NCI-H2029 (cell line): ENCODE measurements at regions not wholly inside any gene's neighbourhood (a gene's known extent, or its start where the extent isn't known, plus 50 kb on each side); places are given as distances from the start of the nearest gene placed in this dataset.
"Not testable (repeated sequence)": the region's sequence is repeated elsewhere in the genome, so short reads cannot be mapped to it uniquely, and the experiment has no call there.

Source experiments
- DNase-seq: peaks from one replicate; lab custom pipeline; 2025; lab: John Stamatoyannopoulos, UW

DNA sequence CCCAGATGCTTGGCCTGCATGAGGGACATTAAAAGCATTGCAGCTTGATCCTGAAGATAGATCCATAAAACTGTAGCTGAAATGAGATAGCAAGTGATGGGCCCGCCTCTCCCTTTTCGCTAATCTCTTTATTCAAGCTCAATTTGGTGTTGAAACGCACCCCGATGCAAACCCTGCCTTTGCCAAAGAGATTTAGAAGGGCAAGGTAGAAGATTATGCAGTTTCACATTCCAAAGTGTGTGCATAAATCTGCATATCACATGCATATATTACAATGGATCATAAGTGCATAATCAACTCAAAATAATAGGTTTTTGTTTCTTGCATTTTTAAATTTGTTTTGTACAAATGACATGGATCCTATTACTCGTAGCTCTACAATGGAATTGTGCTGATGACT is 80.1 kb upstream of the SHANK2 start:
- no peak for DNase-seq

DNA sequence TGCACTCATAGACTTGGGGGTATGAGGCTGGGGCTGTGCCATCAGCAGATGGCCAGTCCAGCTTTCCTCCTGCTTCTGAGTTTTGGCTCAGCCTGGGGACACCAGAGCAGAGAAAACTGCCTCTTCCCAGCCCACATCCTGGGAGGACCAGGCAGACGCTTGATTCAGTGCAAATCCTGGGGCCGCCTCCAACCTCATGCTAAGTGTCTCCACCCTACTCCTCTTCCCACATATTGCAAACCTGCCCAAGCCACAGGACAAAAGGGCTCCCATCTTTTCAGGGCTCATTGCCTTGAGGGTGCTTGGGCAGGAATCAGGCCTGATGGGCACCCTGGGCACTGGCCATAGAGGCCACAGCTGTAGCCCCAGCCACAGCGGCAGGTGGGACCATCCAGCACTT is 79.7 kb upstream of the SHANK2 start:
- no peak for DNase-seq

DNA sequence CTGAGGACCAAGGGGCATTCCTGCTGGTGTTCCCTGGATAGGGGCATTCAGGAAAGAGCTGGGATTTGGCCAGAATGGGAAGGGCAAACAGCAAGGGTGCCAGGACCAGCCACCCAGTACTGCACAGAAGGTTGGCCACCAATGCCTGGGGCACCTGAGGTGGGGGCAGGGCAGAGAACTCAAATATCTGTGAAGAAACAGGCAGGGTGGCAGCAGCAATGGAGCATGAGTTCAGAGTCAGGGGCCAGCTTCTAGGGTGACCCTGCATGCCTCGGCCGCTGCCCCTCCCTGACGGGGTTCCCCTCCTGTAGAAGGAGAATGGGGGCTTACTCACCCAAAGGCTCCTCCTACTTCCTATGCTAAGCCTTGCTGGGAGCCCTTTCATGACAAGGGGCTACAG is 79.3 kb upstream of the SHANK2 start:
- DNase-seq = no peak

DNA sequence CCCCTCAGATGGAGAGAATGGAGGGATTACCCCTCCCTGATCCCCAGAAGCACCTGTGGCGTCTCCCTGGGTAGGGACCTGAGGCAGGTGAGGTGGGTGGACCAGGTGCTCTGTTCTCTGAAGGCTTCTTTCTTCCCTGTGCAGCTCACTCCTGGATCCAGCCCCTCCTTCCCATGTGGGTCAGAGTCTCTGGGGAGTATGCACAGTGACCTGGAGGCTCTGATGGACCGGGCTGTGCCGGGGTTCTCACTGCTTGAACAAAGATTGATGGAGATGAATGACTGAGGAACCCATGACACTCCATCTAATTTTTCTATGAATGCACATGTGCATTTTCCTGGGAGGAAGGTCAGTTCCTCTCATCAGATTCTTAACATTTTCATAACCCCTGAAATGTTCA is 78.6 kb upstream of the SHANK2 start:
- no peak for DNase-seq

DNA sequence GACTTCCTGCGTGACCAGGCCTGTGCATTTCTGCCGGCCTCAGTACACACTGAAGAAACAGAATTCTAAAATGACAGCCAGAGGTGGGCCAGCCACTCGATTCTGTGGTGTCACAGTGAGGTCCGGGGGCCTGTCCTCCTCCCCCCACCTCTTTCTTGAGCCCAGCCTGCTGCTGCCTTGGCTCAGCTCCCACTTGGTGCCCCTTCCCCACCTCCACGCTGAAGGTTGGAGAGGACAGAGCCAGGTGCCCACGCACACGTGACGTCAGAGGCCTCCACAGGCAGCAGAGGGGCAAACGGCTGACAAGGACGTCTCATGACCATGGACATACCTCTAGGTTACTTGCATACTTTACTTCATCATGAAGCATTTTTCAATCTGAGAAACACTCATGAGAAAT is 78.0 kb upstream of the SHANK2 start:
- no peak for DNase-seq

DNA sequence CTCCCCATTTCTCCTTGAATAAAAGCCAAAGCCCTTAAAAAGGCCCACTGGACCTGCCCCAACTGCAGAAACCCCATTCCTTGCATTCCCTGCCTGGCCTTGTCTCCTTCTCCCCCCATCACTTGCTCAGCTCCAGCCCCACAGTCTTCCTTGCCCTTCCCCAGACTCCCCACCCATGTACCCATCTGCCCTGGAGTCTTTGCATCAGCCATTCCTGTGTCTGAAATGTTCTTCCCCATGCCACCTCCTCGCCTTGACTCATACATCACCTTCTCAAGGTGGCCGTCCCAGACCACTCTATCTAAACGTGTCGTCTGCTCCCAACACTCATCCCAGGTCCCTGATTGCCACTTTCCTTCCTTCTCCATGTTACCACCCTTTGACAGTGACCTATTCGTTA is 77.4 kb upstream of the SHANK2 start:
- no peak for DNase-seq

DNA sequence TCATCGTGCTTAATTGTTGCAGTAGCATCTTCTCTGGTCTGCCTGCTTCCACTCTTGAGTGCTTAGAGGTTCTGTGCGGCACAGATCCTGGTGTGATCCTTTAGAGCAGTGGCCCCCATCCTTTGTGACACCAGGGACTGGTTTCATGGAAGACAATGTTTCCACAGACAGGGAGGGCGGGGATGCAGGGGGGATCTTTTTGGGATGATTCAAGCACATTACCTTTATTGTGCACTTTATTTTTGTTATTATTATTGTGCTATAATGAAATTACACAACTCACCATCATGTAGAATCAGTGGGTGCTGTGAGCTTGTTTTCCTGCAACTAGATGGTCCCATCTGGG is 76.8 kb upstream of the SHANK2 start:
- no peak for DNase-seq

DNA sequence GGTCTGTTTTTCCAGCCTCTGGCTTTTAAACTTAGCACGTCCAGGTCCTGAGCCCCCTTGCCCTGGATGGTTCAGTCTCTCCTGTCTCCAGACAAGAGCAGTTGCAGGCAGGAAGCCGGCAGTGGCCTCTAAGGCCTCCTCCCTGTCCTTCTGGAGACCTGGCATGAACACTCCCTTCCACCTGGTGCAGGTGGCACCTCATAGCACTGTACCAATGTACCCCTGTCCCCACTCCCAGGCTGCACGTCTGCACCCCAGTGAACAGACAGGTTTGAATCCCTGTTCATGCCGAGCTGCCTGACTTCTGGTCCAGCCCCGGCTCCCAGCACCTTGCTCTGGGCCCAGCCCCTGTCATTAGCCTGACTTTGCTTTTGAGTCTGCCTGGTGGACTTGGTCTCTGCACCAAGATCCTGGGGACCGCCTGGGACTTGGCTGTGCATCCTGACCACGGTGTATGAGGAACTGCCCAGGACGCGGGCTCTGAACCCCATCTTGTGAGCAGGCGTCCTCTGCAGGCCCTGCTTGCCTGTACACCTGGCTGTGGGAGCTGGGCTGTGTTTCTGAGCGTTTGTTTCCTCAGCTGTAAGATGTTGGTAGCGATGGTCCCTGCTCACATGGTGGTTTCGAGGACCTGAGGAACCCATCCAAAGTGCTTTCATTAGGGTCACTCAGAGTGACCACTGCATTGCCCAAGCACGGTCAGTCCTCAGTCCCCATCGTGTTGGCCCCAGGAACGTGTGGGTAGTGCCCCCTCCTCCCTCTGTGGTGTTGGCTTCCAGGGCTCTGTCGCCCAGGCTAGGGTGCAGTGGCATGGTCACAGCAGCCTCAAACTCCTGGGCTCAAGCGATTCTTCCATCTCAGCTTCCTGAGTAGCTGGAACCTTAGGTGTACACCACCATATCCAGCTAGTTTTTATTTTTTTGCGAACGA is 75.0 kb upstream of the SHANK2 start:
- no peak for DNase-seq

DNA sequence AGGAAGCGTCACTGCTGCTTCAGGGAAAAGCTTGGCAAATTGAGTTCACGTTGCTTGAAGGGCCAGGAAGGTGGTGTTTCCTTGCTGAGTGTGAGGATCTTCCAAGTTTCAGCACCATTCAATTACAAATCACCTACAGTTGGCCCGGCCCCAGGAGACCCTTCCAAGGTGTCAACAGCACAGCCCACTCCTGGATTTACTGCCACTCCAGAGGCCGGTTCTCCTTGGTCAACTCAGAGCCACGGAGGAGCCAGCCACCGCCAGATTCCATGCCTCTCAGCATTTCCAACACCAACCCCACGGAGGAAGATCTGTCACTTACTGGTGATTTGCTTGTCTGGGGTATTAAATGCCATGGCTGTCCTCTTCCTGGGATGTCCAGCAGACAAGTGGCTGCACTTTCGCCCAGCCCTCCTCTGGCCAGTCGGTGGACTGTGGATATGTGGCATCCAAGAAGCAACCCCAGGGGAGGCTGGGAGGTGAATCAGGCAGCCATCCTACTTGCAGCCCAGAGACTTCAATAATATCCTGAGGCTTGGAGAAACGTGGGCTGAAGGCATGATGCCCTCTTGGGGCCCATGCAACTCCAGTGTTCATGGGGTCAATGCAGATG is 74.1 kb upstream of the SHANK2 start:
- no peak for DNase-seq

DNA sequence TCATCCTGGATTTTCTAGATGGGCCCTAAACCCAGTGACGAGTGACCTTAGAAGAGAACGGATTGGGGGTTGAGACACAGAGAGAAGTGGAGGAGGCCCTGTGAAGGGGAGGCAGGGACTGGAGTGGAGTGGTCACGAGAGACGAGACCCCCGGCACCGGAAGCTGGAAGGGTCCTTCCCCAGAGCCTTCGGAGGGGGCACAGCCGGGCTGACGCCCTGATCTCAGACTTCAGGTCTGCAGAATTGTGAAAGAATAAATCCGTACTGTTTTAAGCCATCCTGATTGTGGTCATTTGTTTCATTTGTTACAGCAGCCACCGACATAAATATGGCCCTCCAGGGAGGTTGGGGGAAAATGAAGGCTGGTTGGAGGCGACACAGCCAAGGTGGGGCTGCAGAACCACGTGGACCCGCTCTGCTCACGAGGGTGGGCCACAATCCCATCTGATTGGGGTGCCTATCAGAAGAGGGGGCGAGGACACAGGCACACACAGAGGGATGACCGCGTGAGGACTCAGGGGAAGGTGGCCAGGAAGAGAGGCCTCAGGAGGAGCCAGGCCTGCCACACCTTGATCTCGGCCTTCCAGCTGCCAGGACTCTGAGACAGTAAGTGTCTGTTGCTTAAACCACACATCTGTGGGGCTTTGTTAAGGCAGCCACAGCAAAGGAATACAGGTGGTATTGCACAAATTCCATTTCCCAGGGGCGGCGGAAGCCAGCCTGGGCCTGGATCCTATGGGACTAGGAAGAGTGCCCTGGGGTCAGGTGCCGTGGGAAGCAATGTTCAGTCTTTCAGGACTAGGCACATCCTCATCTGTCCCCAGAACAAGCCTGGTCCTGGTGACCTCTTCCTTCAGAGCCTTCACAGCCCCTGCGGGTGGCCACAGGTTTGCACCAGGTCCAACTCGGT is 73.3 kb upstream of the SHANK2 start:
- DNase-seq = no peak

DNA sequence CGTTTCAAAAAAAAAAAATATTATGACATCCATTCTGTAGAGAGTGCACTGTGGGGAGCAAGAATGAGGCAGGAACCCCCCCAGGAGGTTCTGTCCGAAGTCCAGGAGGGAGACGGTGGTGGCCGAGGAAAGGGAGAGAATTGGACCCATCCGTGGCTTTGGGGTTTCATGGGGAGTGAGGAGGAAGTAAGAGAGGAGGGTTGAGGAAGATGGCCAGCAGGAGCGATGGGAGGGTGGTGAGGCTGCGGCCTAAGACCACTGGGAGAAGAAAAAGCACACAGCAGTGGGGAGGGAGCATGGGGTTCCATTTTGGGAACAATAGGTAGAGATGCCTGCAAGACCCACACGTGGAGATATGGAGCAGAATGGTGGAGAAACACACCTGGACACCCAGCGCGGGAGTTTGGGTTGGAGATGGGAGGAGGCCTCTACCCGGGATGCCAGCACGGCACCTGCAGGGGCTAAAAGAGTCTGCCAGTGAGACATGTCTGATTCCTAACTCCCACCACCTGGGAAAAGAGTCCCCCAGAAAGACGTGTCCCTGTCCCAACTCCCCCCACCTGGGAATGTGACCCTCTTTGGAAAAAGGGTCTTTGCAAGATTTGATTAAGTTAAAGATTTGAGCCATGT is 72.5 kb upstream of the SHANK2 start:
- no peak for DNase-seq

DNA sequence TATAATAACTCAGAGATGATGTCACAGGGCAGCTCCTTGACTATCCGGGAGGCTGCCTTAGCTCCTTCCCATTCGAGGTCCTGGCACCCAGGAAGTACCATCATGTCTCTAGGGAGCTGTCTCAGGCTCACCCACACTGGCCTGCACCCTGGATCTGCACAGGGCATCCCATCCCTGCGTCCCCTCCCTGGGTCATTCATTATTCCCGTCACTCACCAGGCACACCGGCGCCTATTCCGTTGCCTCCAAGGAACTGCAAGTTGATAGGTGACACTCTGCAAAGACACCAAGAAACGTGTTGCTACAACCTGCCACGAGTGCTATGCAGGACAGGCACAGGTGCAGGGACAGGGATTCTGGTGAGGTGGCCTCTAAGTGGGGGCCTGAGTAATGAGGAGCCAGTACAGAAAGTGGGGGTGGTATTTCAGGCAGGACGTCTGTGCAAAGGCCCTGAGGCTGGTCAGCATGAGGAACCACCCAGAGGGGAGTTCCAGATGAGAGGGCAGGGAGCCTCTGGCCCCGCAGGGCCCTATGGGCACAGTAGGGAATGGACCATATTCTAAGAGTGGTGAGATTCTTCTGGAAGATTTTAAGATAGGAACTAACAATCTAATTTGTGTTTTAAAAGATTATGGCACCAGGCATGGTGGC is 71.6 kb upstream of the SHANK2 start:
- DNase-seq = no peak

DNA sequence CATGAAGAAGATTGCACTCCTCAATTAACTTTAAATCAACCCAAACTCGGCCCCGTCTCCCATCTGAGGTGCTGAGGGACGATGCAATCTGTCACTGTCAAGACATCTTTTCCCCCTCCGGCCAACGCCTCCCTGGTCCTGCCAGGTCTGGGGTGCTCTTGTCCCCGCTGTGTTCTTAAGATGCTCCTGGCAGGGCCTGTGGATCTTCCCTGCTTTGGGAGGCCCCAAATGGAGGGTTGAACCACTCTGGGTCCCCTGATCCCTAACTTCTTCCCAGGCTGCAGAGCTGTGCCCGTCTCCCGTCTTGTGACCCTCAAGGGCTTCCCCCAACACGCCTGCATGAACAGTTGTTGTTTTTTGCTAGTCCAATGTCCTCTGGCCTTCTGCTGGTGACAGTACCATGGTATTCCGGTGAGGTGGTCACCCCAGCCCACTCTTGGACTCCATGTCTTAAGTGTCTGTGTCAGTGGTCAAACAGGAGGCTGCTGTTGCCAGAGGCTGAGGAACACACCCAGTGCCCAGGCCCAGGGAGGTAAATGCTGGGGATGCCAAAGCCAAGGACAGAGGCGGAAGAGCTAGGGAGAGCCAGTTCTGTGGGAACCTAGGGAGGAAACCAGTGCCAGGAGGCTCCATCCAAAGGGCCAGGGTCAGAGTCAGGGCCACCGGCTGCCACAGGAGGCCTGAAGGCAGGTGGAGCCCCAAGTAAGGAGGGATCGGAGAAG is 70.6 kb upstream of the SHANK2 start:
- no peak for DNase-seq

DNA sequence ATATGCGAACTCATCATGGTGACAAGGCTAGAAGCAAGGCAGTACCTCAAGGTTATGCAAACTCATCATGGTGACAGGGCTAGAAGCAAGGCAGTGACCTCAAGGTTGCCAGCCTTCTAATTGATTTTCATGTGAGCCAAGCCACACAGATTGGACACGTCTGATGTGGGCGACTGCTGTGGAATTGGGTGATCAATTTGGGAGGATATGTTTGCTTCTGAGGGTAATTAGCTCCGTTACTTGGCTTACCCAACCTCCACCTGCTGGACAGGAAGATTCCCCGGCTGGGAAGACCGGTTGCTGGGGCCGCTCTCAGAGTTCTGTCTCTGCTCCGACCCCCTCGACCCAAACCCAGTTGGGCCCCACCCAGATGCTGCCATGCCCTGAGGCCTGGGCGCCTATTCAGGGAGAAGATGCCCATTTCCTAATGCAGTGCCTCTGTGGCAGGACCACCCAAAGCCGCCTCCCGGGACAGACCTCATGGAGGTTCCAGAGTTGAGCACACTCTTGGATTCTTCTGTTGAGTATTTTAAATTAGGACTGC is 69.9 kb upstream of the SHANK2 start:
- no peak for DNase-seq

DNA sequence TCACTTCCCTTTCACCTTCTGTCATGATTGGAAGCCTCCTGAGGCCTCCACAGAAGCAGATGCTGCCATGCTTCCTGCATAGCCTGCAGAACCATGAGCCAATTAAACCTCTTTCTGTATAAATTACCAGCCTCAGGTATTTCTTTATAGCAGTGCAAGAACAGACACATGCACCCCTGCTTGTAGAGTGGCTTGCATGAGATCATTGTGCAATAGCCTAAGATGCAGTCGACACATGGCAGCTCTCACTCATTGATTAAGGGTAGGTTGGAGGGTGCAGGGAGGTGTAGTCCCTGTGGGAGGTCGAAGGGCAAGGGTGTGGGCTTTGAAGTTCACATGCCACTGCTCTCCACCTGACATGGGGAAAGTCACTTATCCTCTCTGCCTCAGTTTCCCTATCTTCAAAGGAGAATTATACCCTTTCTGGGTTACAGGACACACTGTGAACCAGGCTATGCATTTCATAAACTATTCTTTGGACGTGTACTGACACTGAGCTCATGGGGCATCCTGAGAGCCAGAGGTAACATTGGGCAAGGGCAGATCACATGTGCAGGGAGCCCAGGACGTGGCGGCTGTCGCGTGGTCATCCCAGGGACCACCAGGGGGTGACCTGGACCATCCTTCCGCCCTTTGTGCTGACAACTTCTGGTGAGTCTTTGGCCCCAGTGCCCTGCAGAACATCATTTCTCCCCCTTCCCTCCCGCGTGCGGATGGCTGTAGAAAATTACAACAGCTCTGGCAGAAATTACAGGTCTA is 69.2 kb upstream of the SHANK2 start:
- DNase-seq = no peak

DNA sequence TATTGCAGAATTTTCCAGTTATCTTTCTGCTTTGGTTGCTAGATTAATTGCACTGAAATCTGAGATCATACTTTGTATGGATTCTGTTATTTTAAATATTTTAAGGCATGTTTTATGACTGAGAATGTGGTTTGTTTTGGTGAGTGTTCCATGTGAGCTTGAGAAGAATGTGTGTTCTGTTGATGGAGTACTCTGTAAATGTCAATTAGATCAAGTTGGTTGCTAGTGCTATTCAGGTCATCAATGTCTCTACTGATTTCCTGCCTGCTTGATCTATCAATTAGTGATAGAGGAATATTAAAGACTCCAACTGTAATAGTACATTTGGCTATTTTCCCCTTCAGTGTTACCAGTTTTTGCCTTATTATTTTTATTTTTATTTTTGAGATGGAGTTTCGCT is 64.3 kb upstream of the SHANK2 start:
- DNase-seq = no peak

DNA sequence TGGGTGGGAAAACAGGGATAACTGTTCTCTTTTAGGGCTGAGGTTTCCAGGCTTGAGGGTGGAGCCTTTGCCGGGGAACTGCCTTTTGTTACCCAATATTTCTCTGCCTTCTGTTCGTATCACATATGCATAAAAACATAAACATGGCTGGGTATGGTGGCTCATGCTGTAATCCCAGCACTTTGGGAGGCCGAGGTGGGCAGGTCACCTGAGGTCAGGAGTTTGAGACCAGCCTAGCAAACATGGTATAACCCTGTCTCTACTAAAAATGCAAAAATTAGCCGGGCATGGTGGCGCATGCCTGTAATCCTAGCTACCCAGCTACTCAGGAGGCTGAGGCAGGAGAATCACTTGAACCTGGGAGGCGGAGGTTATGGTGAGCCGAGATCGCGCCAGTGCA is 60.2 kb upstream of the SHANK2 start:
- not testable (repeated sequence) for DNase-seq

DNA sequence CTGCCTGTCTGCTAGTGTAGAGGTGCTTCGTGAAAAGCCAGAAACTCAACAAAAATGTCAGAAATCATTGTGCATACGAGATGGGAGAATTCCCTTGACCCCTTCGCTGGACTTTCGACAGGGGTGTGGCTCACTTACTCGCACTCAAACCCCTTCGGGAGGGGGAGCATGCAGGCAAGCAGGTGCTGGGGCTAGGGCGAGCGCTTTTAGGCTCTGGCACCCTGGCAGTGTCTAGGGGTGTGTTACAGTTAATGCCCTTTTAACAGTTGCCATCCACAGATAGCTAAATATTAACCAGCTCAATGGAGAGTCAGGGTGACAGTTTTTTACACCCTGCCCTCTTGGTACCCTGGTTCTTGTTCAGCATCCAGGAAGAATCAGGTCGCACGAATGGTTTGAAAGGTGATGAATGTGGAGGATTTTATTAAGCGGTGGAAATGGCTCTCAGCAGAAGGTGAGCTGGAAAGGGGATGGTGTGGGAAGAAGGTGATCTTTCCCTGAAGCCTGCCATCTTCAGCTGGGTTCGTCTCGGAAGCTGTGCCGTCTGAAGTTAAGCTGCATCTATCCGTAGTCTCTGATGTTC is 59.6 kb upstream of the SHANK2 start:
- DNase-seq = no peak

DNA sequence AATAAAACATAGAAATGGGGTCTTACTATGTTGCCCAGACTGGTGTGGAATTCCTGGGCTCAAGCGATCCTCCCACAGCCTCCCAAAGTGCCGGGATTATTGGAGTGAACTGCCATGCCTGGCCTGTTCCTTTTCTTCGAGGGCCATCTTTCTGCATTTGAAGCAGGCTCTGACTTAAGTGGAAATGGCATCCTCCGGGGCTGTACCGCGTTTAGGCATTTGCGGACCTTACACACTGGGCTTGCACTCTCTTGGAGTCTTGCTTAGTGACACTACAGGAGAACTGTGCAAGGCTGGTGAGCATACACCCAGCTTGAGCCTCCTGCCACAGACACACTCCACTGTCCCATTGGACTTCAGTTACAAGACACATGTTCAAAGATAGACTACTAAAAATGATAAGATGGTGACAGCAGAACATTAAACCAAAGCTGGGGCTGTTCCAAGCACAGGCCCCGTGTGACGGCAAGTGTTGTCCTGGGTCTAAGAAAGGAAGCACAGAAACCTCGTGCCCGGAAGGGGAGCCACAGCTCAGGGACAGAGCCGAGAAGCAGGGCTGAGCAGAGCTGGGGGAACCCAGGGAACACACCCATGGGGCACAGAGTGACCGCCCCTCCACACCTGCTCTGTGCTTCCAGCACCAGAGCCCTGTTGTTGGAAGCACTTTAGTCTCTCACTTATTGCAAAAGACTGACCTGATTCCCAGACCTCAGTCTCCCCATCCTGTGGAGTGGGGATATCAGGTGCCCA is 59.0 kb upstream of the SHANK2 start:
- DNase-seq = no peak
